IPS-20b (cell line): ENCODE measurements at regions not wholly inside any gene's neighbourhood (a gene's known extent, or its start where the extent isn't known, plus 50 kb on each side); places are given as distances from the start of the nearest gene placed in this dataset.
"Not testable (repeated sequence)": the region's sequence is repeated elsewhere in the genome, so short reads cannot be mapped to it uniquely, and the experiment has no call there.

Experiments
- H3K27ac ChIP-seq: one replicate; pipeline ENCODE4 v1.5.1; 2013; ENCODE audit warnings: low read length
- H3K27me3 ChIP-seq: 2 replicates; pipeline ENCODE4 v1.6.1; 2013; ENCODE audit warnings: mild to moderate bottlenecking, low read length, inconsistent platforms; ENCODE audit not compliant: insufficient read depth
- H3K36me3 ChIP-seq: 2 replicates; pipeline ENCODE4 v1.6.1; 2013; ENCODE audit warnings: low read depth, mild to moderate bottlenecking, inconsistent platforms, low read length, moderate library complexity; ENCODE audit not compliant: insufficient read depth
- H3K4me1 ChIP-seq: 2 replicates; pipeline ENCODE4 v1.6.1; 2013; ENCODE audit warnings: mild to moderate bottlenecking, control low read depth, inconsistent platforms, low read length, moderate library complexity; ENCODE audit not compliant: insufficient read depth
- H3K4me3 ChIP-seq: 2 replicates; pipeline ENCODE4 v1.5.1; 2013; ENCODE audit warnings: mild to moderate bottlenecking, low read length, inconsistent platforms
- H3K9ac ChIP-seq: 2 replicates; pipeline ENCODE4 v1.6.1; 2013; ENCODE audit warnings: low read depth, mild to moderate bottlenecking, inconsistent platforms, low read length, moderate library complexity
- H3K9me3 ChIP-seq: 2 replicates; pipeline ENCODE4 v1.6.1; 2013; ENCODE audit warnings: mild to moderate bottlenecking, low read depth, low read length, inconsistent platforms; ENCODE audit not compliant: insufficient read depth

GRCh38 chr12:93003531-93004239 lies 74.6 kb upstream of the EEA1 start:
- Histone ChIP-seq H3K9me3 (no peaks in the 10 kb centered on the region), H3K36me3 (no peaks in the 10 kb centered on the region), H3K27ac (no peak overlapping the region), H3K27me3 (no peaks in the 10 kb centered on the region), H3K4me3 (no peak overlapping the region), H3K9ac (no peak overlapping the region), H3K4me1 (no peaks in the 10 kb centered on the region)

- H3K36me3 ChIP-seq: no peaks in the 10 kb centered on the region
- no peaks in the 10 kb centered on the region for H3K4me1 ChIP-seq
- H3K4me3 ChIP-seq: no peak overlapping the region
- no peak overlapping the region for H3K27ac ChIP-seq
- H3K9ac ChIP-seq: no peak overlapping the region
- H3K9me3 ChIP-seq: no peaks in the 10 kb centered on the region
- H3K27me3 ChIP-seq: no peaks in the 10 kb centered on the region
Observed at GRCh38 chr12:93005928-93006392, 76.9 kb upstream of the EEA1 start.

- H3K4me1 ChIP-seq: no peaks in the 10 kb centered on the region
Observed at GRCh38 chr12:93006471-93007208, 77.5 kb upstream of the EEA1 start.

GRCh38 chr12:93007544-93007943 lies 78.4 kb upstream of the EEA1 start:
- H3K9ac ChIP-seq: no peak overlapping the region
- no peaks in the 10 kb centered on the region for H3K9me3 ChIP-seq
- no peaks in the 10 kb centered on the region for H3K36me3 ChIP-seq
- no peaks in the 10 kb centered on the region for H3K4me1 ChIP-seq
- H3K4me3 ChIP-seq: no peak overlapping the region
- no peaks in the 10 kb centered on the region for H3K27me3 ChIP-seq
- no peak overlapping the region for H3K27ac ChIP-seq

More at GRCh38 chr12:93006471-93007208, 77.5 kb upstream of the EEA1 start:
- H3K9me3 ChIP-seq: no peaks in the 10 kb centered on the region
- no peak overlapping the region for H3K27ac ChIP-seq
- H3K36me3 ChIP-seq: no peaks in the 10 kb centered on the region
- H3K27me3 ChIP-seq: no peaks in the 10 kb centered on the region
- no peak overlapping the region for H3K9ac ChIP-seq
- no peak overlapping the region for H3K4me3 ChIP-seq

GRCh38 chr12:93008044-93008778 lies 79.1 kb upstream of the EEA1 start:
- Histone ChIP-seq H3K4me3 (no peak overlapping the region), H3K9ac (no peak overlapping the region), H3K36me3 (no peaks in the 10 kb centered on the region), H3K4me1 (no peaks in the 10 kb centered on the region), H3K27ac (no peak overlapping the region), H3K9me3 (no peaks in the 10 kb centered on the region), H3K27me3 (no peaks in the 10 kb centered on the region)

GRCh38 chr12:93008880-93009279 lies 79.8 kb upstream of the EEA1 start:
- not testable (repeated sequence) for H3K4me1 ChIP-seq, H3K4me3 ChIP-seq

GRCh38 chr12:93009533-93009932 lies 80.4 kb upstream of the EEA1 start:
- Histone ChIP-seq H3K9ac (no peak overlapping the region), H3K36me3 (no peaks in the 10 kb centered on the region), H3K27ac (no peak overlapping the region), H3K4me3 (no peak overlapping the region), H3K9me3 (no peaks in the 10 kb centered on the region), H3K27me3 (no peaks in the 10 kb centered on the region), H3K4me1 (no peaks in the 10 kb centered on the region)

More at GRCh38 chr12:93008880-93009279, 79.8 kb upstream of the EEA1 start:
- not testable (repeated sequence) for H3K9ac ChIP-seq, H3K9me3 ChIP-seq, H3K27me3 ChIP-seq, H3K36me3 ChIP-seq, H3K27ac ChIP-seq

- H3K27me3 ChIP-seq: no peaks in the 10 kb centered on the region
- no peak overlapping the region for H3K27ac ChIP-seq
- H3K9me3 ChIP-seq: no peaks in the 10 kb centered on the region
- H3K4me3 ChIP-seq: no peak overlapping the region
- H3K36me3 ChIP-seq: no peaks in the 10 kb centered on the region
- H3K4me1 ChIP-seq: no peaks in the 10 kb centered on the region
- H3K9ac ChIP-seq: no peak overlapping the region
Observed at GRCh38 chr12:93010461-93010860, 81.4 kb upstream of the EEA1 start.

- H3K4me3 ChIP-seq: no peak overlapping the region
- no peak overlapping the region for H3K9ac ChIP-seq
- no peak overlapping the region for H3K27ac ChIP-seq
- H3K27me3 ChIP-seq: no peaks in the 10 kb centered on the region
- H3K36me3 ChIP-seq: no peaks in the 10 kb centered on the region
- H3K4me1 ChIP-seq: peaks cover 6% of the 10 kb centered on the region; the same call in 1 of the 2 replicates
- H3K9me3 ChIP-seq: no peaks in the 10 kb centered on the region
Observed at GRCh38 chr12:93011100-93011499, 82.0 kb upstream of the EEA1 start.

- peak overlapping the region; percentile 43; the same call in 1 of the 2 replicates for H3K9ac ChIP-seq
- no peak overlapping the region for H3K4me3 ChIP-seq
- no peaks in the 10 kb centered on the region for H3K36me3 ChIP-seq
Observed at GRCh38 chr12:93015871-93016751, 87.0 kb upstream of the EEA1 start.

GRCh38 chr12:93016752-93017350 lies 87.8 kb upstream of the EEA1 start:
- Histone ChIP-seq H3K9ac (no peak overlapping the region), H3K27ac (no peak overlapping the region), H3K9me3 (no peaks in the 10 kb centered on the region), H3K4me3 (no peak overlapping the region), H3K36me3 (no peaks in the 10 kb centered on the region), H3K4me1 (peaks cover 9% of the 10 kb centered on the region; the same call in 1 of the 2 replicates), H3K27me3 (no peaks in the 10 kb centered on the region)

More at GRCh38 chr12:93015871-93016751, 87.0 kb upstream of the EEA1 start:
- H3K27ac ChIP-seq: no peak overlapping the region
- H3K4me1 ChIP-seq: peaks cover 9% of the 10 kb centered on the region; the same call in 1 of the 2 replicates
- H3K9me3 ChIP-seq: no peaks in the 10 kb centered on the region
- H3K27me3 ChIP-seq: no peaks in the 10 kb centered on the region
